NCI-H1417 treated with DMSO at 0.1 percent for 48 hours (cell line): ENCODE measurements at regions not wholly inside any gene's neighbourhood (a gene's known extent, or its start where the extent isn't known, plus 50 kb on each side); places are given as distances from the start of the nearest gene placed in this dataset.
"Not testable (repeated sequence)": the region's sequence is repeated elsewhere in the genome, so short reads cannot be mapped to it uniquely, and the experiment has no call there.

Experiments
- DNase-seq: peaks from one replicate; lab custom pipeline; 2025; lab: John Stamatoyannopoulos, UW

DNA sequence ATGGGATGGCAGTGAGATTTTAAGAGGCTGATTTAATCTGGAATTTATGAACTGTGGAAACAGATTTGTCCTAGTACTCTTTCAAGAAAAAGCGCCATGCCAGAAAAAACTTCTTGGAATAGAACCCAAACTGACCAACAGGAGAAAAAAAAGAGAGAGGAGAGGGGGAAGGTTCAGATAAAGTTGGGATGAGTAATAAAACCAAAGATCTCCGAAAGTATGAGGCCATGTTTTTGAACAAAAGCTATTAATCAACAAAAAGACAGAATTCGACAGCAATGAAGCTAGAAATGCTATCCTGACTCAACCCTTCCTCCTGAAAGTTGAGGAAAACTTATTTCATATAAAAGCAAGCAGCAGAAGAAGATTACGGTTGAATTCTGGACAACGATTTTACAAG is 135.5 kb downstream of the CEMIP2 start:
- no peak for DNase-seq

DNA sequence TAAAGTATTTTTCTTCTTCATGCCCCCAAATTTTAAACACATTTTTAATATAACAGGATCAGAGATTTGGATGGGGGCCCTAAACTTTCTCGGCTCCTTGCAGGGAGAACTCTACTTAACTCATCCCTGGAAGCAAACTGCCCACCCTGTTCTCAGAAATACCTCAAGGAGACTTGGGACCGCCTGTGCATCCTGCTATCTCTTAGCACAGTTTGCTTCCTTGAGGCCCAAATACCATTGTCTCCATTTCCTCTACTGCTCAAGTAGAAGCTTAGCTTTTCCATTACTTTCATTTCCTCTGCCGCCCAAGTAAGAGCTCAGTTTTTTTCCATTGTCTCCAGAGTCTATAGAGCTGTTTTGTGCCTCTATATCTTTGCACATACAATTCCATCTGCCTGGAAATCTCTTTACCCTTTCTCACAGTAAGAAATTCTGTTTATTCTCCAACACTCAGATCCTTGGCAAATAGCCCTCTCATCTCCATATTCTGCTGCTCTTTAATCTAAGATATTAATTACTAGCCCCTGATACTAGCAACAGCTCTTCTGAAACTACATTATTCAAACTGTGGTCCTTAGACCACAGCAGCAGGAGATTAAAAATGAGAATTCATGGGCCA is 137.8 kb downstream of the CEMIP2 start:
- DNase-seq: no peak

DNA sequence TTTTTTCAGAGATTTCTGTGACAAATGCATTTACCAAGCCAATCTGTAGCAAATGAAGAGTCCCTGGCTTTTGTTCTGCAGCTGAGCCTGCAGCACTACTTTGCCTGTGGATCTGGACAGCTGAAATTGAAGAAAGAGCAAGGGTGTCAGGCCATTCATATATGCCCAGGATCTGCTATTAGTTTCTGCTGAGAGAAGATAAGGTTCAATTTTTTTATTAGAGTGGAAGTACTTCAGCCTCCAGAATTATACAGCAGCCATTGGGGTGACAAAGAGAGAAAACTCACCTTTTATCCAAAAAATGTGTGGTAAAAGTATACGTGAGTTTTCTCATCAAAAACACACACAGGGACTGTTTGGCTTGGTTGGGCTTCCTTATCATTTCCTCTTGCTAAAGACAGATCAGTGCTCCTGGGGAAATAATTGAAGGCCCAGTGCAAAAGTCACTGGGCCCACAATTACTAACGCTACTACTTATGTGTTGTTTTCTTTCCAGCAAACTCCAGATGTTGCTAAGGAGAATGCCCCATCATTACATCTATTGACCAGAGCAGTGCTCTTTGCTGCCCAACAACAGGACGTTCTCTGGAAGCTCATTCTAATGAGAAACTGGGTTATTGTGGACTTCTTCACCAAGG is 138.6 kb downstream of the CEMIP2 start:
- no peak for DNase-seq

DNA sequence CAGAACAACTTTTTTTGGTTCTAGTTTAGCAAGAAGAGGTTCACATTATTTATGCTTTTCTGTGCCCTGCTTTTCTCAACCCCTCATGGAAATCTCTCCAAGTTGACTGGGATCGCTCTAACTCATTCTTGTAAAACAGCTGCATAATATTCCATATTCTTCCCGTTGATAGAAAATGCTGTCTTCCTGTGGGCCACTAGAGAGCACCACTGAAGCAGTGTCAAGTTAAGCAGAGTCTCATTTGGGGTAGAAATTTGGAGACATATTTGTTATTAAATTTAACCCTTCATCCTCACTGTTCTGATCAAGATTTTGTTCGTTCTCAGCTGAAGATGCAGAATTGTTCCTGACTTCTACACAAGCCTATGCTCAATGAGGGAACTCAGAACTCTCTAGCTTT is 140.1 kb downstream of the CEMIP2 start:
- DNase-seq: no peak

DNA sequence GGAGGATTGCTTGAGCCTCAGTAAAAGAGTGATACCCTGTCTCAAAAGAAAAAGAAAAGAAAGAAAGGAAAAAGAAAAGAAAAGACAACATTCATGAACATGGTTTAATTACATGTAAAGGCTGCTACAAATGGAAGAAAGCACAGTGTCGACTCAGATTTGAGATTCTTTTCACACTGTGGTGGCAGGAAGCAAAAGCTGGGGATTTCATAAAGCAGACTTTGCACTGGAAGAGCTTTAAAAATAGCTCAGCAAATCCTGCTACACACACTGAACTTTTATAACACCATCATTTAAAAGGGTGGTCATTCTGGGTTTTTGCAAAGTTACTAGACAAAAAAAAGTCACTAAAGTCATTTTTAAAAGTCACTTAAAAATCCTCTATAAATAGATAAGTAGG is 140.8 kb downstream of the CEMIP2 start:
- no peak for DNase-seq

DNA sequence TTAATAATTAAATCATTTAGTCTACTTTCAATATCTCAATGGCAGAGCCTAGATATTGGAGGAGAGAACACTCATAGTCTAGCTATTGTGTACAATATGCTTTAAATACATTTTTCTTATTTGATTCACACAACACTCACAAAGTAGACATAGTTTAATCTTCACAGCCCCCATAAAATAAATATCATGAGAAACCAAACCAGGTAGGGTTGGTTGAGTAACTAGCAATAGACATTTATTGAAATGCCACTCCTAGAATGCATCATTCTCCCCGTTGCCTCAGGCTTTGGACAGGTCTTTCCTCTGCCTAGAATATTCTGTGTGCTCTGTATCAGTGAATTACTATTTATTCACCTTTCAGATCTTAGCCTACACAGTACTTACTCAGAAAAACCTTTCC is 141.9 kb downstream of the CEMIP2 start:
- no peak for DNase-seq

DNA sequence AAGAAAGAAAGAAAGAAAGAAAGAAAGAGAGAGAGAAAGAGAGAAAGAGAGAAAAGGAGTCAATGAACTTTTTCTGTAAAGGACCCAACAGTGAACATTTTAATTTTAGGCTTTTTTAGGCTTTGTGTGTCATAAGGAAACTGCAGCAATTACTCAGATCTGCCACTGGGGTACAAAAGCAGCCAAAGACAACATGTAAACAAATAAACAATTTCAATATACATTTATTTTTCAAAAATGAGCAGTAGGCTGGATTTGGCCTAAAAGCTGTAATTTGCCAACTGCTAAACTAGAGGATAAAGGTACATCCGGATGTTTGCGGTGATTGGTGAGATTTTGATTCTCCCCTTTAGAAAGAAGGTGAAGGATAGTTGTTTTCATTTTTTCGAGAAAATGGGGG is 143.6 kb downstream of the CEMIP2 start:
- DNase-seq: no peak

DNA sequence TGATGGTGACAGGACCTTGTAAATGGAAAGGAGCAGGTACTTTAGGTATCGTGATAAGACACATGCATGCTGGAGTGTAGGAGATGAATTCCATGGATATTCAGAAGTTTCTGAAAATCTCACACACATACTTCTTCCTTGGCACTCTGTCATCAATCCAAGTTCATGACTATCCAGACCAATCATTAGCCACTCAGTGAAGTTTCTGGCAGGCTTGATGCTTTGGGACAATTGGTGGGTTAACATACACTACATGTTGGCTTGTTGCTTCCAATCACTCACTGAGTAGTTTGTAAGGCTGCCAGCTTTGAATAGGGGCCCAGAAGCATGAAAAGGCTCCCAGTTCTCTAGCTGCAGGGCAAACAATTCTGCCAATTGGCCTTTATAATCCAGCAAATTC is 147.6 kb downstream of the CEMIP2 start:
- DNase-seq: no peak

DNA sequence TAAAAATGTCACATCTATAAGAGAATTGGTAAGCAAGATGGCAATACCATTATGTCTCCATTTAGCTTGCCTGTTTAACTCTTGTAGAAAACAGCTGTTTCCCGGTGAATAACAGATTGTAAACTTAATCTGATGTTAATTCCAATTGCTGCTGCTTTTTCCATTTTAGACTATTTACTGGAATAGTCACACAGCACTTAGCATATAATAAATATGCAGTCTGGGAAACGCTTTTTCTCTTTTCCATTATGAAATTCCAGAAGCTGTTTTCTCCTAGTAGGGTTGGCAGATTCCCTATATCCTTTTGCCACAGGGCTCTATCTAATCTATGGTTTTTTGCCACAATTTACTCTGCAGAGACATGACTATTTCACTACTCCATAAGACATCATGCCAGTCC is 148.0 kb downstream of the CEMIP2 start:
- no peak for DNase-seq

DNA sequence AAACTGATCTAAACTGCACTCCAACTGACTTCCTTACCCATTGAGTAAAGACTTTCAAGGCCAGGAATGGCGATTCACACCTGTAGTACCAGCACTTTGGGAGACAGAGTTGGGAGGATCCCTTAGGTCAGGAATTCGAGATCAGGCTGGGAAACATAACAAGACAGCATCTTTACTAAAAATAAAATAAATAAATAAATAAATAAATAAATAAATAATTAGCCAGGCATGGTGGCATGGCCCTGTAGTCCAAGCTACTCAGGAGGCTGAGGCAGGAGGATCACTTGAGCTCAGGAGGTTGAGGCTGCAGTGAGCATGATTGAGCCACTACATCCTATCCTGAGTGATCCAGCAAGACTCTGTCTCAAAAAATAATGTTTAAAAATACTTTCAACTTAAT is 148.4 kb downstream of the CEMIP2 start:
- no peak for DNase-seq

DNA sequence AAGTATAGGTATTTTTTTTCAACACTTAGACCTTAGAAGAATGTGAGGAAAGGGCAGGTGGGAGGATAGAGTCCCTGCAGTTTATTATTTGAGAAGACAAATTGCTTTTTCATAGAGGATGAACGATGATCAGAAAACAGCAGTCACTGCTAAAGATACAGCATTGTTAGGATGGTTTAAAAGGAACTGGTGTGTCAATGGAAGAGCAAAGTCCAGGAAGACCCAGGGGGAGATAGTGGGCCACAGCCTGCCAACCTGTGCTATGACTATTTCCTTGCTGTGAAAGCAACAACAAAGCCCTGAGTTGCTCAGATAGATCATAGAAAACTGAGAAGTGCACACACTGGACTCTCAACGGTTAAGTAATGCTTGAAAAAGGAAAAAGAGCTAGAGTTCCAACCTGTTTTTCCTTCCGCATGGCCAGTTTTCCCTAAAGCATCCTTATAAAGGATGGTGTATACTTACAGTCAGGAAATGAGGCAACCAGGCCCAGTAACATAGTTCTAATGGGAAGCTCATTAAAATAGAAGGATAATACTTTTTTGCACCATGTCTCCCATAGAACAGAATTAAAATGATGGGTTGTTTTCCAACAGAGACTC is 153.8 kb downstream of the CEMIP2 start:
- DNase-seq: no peak

DNA sequence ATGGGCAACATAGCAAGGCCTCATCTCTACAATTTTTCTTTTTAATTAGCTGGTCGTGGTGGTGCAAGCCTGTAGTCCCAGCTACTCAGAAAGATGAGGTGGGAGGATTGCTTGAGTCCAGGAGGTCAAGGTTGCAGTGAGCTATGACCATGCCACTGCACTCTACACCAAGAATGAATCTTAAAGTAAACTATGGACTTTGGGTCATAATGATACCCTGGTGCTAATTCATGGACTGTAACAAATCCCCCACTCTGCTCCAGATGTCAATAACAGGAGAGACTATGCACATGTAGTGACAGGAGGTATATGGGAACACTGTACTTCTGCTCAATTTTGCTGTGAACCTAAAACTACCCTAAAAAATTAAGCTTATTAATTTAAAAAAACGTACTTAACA is 155.4 kb downstream of the CEMIP2 start:
- DNase-seq: no peak

DNA sequence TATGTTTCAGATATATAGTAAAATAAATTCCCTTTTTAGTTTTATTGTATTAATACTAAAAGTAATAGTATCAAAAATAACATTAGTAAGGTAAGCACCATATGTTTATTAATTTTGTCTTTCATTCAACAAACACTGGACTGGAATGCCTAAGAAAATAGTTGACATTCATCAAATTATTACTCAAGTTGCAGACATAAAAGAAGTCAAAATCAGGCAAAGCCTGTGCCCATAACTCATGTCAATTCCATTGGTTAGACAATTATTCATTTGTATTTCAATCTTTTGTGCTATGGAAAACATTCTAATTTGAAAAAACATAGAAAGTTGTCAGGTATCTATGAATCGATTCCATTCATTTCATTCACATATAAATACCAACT is 158.9 kb downstream of the CEMIP2 start:
- no peak for DNase-seq

DNA sequence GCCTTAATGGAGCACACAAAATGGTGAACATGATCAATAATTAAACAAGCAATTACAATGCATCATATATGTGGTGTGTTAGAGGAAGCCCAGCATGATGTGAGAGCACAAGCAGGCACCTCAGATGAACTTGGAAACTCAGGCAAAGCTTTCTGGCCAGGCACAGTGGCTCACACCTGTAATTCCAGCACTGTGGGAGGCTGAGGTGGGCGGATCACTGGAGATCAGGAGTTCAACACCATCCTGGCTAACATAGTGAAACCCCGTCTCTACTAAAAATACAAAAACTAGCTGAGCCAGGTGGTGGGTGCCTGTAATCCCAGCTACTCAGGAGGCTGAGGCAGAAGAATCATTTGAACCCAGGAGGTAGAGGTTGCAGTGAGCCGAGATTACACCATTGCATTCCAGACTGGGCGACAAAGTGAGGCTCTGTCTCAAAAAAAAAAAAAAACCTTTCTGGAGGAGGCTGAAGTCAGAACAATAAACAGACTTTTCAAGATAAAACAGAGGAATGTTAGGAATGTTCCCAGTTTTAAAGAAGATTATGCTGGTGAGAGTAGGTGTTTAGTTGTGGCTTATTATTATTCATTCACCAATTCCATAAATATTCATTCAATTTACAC is 159.4 kb downstream of the CEMIP2 start:
- no peak for DNase-seq

DNA sequence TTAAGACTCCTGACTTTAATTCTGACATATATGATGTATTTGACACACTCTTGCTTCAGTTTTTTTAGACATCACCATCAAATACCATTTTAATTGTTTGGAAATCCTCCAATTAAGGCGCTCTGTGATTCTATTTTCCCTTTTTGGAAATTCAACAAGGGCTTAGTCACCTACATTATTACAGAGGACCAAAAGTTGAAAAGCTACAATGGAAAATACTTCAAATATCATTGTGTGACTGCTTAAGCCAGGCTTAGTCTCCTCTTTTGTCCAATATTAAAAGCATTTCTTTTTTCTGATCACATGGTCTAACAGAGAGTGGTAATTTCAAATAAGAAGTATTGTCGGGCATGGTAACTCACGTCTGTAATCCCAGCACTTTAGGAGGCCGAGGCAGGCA is 160.3 kb downstream of the CEMIP2 start:
- DNase-seq: no peak

DNA sequence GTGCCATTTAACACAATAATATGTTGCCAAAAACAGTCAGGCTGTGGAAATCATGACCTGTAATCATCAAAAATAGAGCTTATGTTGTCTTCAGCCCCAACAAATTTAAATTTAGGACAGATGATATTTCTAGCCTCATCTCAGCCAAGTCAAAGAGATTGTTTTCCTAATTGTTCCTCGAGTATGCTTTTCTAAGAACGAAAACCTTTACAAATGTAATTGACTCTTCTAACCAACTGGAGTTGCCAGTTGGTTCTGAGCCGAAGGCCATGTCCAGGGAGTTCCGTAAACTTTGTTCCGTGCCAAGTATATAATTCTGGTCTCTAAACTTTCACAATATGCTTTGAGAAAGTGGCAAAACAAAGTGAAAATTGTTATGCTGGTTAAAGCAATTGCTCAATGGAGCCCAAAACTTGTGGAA is 160.8 kb downstream of the CEMIP2 start:
- no peak for DNase-seq

DNA sequence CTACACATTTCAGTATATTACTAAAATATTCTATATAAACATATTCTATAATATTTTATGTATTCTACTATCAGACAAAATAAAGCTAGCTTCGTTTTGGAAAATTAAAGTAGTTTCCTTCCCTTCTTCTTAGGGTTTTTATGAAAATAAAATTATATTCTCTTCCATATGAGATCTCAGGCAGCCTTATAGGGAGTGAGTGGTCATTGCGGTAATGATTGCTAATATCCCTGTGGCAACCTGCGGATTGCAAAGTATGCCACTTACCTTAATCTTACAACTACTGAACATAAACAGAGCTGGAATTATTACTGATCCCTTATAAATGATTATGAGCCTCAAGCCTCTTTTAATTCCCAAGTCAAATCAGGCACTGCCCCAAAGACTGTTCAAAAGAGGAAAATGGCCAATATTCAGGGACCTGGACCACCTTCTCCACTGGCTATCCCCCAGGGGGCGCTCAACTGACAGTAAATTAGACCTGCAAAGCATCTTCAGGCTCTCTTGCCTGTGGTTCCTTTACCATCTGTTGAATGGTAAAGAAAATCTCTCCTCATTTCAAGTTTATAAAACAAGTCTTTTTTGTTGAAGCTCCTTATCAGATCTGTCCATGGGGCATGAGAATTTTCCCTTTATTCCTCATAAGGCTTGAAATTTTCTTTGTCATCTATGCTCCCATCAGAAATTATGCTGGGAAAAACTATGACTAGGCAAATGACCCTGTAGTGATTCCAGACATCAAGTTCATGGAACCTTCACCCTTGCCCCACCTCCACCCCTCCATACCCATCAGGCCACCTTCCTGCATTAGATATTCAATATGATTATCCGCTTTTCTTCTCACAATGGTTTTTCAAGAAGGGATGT is 163.9 kb downstream of the CEMIP2 start:
- no peak for DNase-seq

DNA sequence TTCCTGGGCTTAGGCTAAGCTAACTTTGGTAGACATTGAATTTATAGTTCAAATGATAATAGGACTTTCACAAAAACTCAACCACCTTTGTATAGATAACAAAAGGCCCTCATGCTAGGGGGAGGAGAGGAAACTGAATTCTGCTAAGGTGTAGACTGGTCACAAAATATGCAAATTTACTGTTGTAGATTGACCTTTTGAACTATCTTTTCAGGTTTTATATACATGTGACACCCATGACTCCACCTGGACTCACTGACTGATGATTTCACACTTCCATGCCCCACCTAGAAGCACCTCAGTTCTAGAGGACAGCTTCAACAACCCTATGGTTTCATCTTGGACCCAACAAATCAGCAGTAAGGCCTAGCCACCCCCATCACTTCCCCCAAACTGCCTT is 165.7 kb downstream of the CEMIP2 start:
- DNase-seq: no peak

DNA sequence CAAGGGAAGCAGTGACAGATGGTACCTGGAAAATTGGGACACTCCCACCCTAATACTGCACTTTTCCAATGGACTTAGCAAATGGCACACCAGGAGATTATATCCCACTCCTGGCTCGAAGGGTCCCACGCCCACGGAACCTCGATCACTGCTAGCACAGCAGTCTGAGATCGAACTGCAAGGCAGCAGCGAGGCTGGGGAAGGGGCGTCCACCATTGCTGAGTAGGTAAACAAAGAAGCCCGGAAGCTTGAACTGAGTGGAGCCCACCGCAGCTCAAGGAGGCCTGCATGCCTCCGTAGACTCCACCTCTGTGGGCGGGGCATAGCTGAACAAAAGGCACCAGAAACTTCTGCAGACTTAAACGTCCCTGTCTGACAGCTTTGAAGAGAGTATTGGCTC is 172.6 kb downstream of the CEMIP2 start:
- not testable (repeated sequence) for DNase-seq

DNA sequence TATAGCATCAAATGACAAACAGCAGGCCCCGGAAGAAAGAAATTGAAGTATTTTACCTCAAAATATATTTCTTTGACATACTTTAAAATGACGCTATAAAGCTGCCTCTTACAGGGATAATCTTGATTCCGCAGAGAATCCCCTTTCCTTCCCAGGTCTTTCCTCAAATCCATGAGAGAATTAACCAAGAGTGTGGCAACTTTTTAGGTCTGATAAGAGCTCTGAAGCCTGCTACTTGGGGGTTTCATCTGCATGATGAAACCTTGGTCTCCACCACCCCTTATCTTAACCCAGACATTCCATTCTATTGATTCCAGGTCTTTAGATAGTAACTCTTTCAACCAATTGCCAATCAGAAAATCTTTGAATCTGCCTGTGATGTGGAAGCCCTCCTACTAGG is 173.8 kb downstream of the CEMIP2 start:
- DNase-seq: no peak

DNA sequence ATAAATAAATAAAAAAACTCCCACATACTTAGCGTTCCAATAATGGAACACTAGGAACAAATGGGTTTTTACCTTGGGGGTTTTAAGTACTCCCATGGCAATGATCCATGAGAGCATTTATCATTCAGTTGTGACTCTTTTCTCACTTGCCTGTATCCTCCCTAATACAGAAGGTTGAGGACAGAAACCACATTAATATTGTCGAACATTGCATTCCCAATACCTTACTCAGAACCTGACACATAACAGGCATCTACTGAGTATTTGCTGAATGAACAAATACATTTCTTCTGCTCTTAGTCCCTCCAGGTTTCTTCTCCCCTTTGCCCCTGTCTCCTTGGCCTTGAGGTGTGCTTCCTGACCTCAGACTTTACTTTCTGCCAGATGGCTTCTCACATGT is 175.9 kb downstream of the CEMIP2 start:
- DNase-seq: no peak

DNA sequence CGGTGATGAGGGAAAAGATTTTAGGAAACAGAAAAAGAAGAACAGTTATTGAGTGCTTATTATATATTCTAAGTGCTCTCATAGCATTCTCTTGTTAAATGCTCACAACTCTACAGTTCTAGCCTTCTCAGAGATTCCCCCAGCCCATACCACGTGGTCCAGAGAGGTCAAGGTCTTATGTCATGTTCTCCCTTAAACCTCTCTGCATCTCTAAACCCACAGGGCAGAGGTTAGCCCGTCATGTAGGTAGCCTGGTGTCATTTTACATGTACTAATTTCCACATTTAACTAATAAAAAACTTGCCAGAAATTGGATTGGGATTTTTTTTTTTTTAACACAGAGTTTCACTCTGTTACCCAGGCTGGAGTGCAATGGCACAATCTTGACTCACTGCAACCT is 178.0 kb downstream of the CEMIP2 start:
- no peak for DNase-seq

DNA sequence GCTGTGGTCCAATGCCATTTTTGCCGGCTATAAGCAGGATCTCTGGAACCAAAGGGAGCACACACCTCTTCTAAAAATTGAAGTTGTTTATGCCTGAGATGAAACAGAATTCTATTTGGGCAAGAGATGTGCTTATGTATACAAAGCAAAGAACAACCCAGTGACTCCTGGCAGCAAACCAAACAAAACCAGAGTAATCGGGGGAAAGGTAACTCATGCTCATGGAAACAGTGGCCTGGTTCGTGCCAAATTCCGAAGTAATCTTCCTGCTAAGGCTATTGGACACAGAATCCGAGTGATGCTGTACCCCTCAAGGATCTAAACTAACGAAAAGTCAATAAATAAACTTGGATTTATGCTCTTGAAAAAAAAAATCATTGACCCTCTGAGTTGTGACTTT is 178.7 kb downstream of the CEMIP2 start:
- no peak for DNase-seq
